H9 (cell line): ENCODE measurements at regions not wholly inside any gene's neighbourhood (a gene's known extent, or its start where the extent isn't known, plus 50 kb on each side); places are given as distances from the start of the nearest gene placed in this dataset.

Experiments used
- DNase-seq: peaks from one replicate; pipeline ENCODE4 v3.0.0-alpha.2; 2017
- H2AFZ ChIP-seq: one replicate; pipeline ENCODE4 v1.6.1; 2013; ENCODE audit warnings: mild to moderate bottlenecking, low read length, control low read depth, moderate library complexity
- H2AK5ac ChIP-seq: 2 replicates; pipeline ENCODE4 v1.6.1; 2013; ENCODE audit warnings: low read length, control low read depth, mixed read lengths; ENCODE audit not compliant: insufficient read length
- H2BK120ac ChIP-seq: one replicate; pipeline ENCODE4 v1.6.1; 2013; ENCODE audit warnings: low read depth, mild to moderate bottlenecking, low read length, control low read depth, inconsistent platforms; ENCODE audit not compliant: poor library complexity, severe bottlenecking
- H2BK12ac ChIP-seq: 2 replicates; pipeline ENCODE4 v1.6.1; 2013; ENCODE audit warnings: low read length, control low read depth, mixed read lengths, low read depth; ENCODE audit not compliant: insufficient read length
- H2BK15ac ChIP-seq: 2 replicates; pipeline ENCODE4 v1.6.1; 2013; ENCODE audit warnings: low read depth, low read length, control low read depth
- H2BK20ac ChIP-seq: one replicate; pipeline ENCODE4 v1.6.1; 2013; ENCODE audit warnings: low read depth, mild to moderate bottlenecking, low read length, control low read depth, inconsistent platforms; ENCODE audit not compliant: poor library complexity, severe bottlenecking
- H2BK5ac ChIP-seq: 2 replicates; pipeline ENCODE4 v1.6.1; 2013; ENCODE audit warnings: low read length, control low read depth, mixed read lengths; ENCODE audit not compliant: insufficient read length
- H3K14ac ChIP-seq: 2 replicates; pipeline ENCODE4 v1.6.1; 2013; ENCODE audit warnings: low read length, control low read depth; ENCODE audit not compliant: insufficient read depth
- H3K18ac ChIP-seq: 2 replicates; pipeline ENCODE4 v1.6.1; 2013; ENCODE audit warnings: low read depth, mild to moderate bottlenecking, mixed read lengths, low read length, control low read depth; ENCODE audit not compliant: insufficient read length
- H3K23ac ChIP-seq: 2 replicates; pipeline ENCODE4 v1.6.1; 2013; ENCODE audit warnings: low read length, control low read depth, mixed read lengths, low read depth; ENCODE audit not compliant: insufficient read length
- H3K23me2 ChIP-seq: 2 replicates; pipeline ENCODE4 v1.6.1; 2013; ENCODE audit warnings: low read depth, mild to moderate bottlenecking, mixed read lengths, low read length, control low read depth; ENCODE audit not compliant: insufficient read length, poor library complexity, severe bottlenecking
- H3K27ac ChIP-seq: 2 replicates; pipeline ENCODE4 v1.5.1; 2013; ENCODE audit warnings: low read length, control low read depth, mixed read lengths, low read depth; ENCODE audit not compliant: insufficient read length
- H3K27me3 ChIP-seq: 2 replicates; pipeline ENCODE4 v1.6.1; 2013; ENCODE audit warnings: low read length, control low read depth, inconsistent platforms; ENCODE audit not compliant: insufficient read depth
- H3K4ac ChIP-seq: 2 replicates; pipeline ENCODE4 v1.6.1; 2013; ENCODE audit warnings: low read depth, mild to moderate bottlenecking, control low read depth, inconsistent platforms, low read length, moderate library complexity
- H3K4me1 ChIP-seq: 2 replicates; pipeline ENCODE4 v1.6.1; 2013; ENCODE audit warnings: low read length, control low read depth, inconsistent platforms; ENCODE audit not compliant: insufficient read depth
- H3K4me2 ChIP-seq: 2 replicates; pipeline ENCODE4 v1.6.1; 2013; ENCODE audit warnings: low read length, control low read depth, mixed read lengths; ENCODE audit not compliant: insufficient read length, insufficient read depth
- H3K56ac ChIP-seq: 2 replicates; pipeline ENCODE4 v1.6.1; 2013; ENCODE audit warnings: low read depth, mild to moderate bottlenecking, mixed read lengths, low read length, control low read depth; ENCODE audit not compliant: insufficient read length
- H3K79me1 ChIP-seq: 2 replicates; pipeline ENCODE4 v1.6.1; 2013; ENCODE audit warnings: low read depth, mild to moderate bottlenecking, moderate library complexity, low read length, control low read depth, inconsistent platforms; ENCODE audit not compliant: insufficient read depth, poor library complexity, severe bottlenecking
- H3K79me2 ChIP-seq: 2 replicates; pipeline ENCODE4 v1.6.1; 2013; ENCODE audit warnings: low read length, control low read depth, inconsistent platforms; ENCODE audit not compliant: insufficient read depth
- H3K9ac ChIP-seq: 2 replicates; pipeline ENCODE4 v1.6.1; 2013; ENCODE audit warnings: low read length, control low read depth, mixed read lengths; ENCODE audit not compliant: insufficient read length; ENCODE audit errors: extremely low read depth
- H3K9me3 ChIP-seq: one replicate; pipeline ENCODE4 v1.6.1; 2013; ENCODE audit warnings: low read depth, low read length, inconsistent platforms; ENCODE audit not compliant: control insufficient read depth
- H3T11ph ChIP-seq: one replicate; pipeline ENCODE4 v1.6.1; 2013; ENCODE audit warnings: mild to moderate bottlenecking, low read length, control low read depth, inconsistent platforms
- H4K20me1 ChIP-seq: one replicate; pipeline ENCODE4 v1.6.1; 2013; ENCODE audit not compliant: control insufficient read depth, insufficient read length, insufficient read depth
- H4K5ac ChIP-seq: 2 replicates; pipeline ENCODE4 v1.6.1; 2013; ENCODE audit warnings: low read depth, mild to moderate bottlenecking, mixed read lengths, low read length, control low read depth; ENCODE audit not compliant: insufficient read length
- H4K8ac ChIP-seq: replicated peaks from 2 replicates; pipeline ENCODE4 v1.6.1; 2013; ENCODE audit warnings: low read length, control low read depth, mixed read lengths, low read depth; ENCODE audit not compliant: insufficient read length
- H4K91ac ChIP-seq: 2 replicates; pipeline ENCODE4 v1.6.1; 2013; ENCODE audit warnings: low read depth, mild to moderate bottlenecking, moderate library complexity, mixed read lengths, low read length, control low read depth; ENCODE audit not compliant: insufficient read length
- H3K27ac Mint-ChIP-seq, 3 experiments: 2 replicates in 2 of 3; 3 replicates in 1 of 3; pipeline ENCODE4 v1.8.0; 2020 to 2021; ENCODE audit warnings: mixed read lengths in 3 of 3, mild to moderate bottlenecking in 1 of 3, moderate library complexity in 1 of 3
- H3K27me3 Mint-ChIP-seq: 2 replicates; pipeline ENCODE4 v1.8.0; 2021; ENCODE audit warnings: low read depth, mild to moderate bottlenecking, moderate library complexity, mixed read lengths
- H3K36me3 Mint-ChIP-seq, 3 experiments: 2 replicates in 2 of 3; 3 replicates in 1 of 3; pipeline ENCODE4 v1.8.0; 2020 to 2021; ENCODE audit warnings: low read depth in 3 of 3, mixed read lengths in 3 of 3; ENCODE audit not compliant: insufficient read depth in 1 of 3
- H3K4me1 Mint-ChIP-seq, 2 experiments: 2 replicates each; pipeline ENCODE4 v1.8.0; 2020; ENCODE audit warnings: mixed read lengths in 2 of 2
- H3K4me3 Mint-ChIP-seq, 2 experiments: 2 replicates in 1 of 2; 3 replicates in 1 of 2; pipeline ENCODE4 v1.8.0; 2020 to 2021; ENCODE audit warnings: mild to moderate bottlenecking in 2 of 2, mixed read lengths in 2 of 2, moderate library complexity in 1 of 2
- H3K9me3 Mint-ChIP-seq, 2 experiments: 2 replicates in 1 of 2; 3 replicates in 1 of 2; pipeline ENCODE4 v1.8.0; 2020; ENCODE audit warnings: mild to moderate bottlenecking in 2 of 2, mixed read lengths in 2 of 2, moderate library complexity in 1 of 2
- CTCF ChIP-seq: fragments of 200-600 bp; sonication (generic); conservative IDR thresholded peaks from 3 replicates; pipeline ENCODE4 v1.8.0; 2021; ENCODE audit warnings: antibody characterized with exemption, mild to moderate bottlenecking

- no peak overlapping the region for H3K14ac ChIP-seq
- no peak overlapping the region for H2BK120ac ChIP-seq
- H3K4me1 ChIP-seq: no peaks in the 10 kb centered on the region
- no peak overlapping the region for H3K27ac ChIP-seq
- no peak overlapping the region for H2AFZ ChIP-seq
- H3K4me1 Mint-ChIP-seq: peaks cover 10 to 12% of the 10 kb centered on the region in 2 experiments
- no peak overlapping the region for H2AK5ac ChIP-seq
- no peaks in the 10 kb centered on the region for H3K9me3 ChIP-seq
- H3K56ac ChIP-seq: no peak overlapping the region
- H3K23me2 ChIP-seq: no peaks in the 10 kb centered on the region
- no peaks in the 10 kb centered on the region for H3K79me2 ChIP-seq
- H3K27me3 ChIP-seq: no peaks in the 10 kb centered on the region
- H3K4me2 ChIP-seq: no peak overlapping the region
- H2BK20ac ChIP-seq: no peak overlapping the region
- no peaks in the 10 kb centered on the region for H3K9me3 Mint-ChIP-seq
- no peak overlapping the region for H4K8ac ChIP-seq
- H3K4ac ChIP-seq: no peak overlapping the region
- H3K4me3 Mint-ChIP-seq: no peak overlapping the region
- no peak overlapping the region for H2BK5ac ChIP-seq
- H3K27ac Mint-ChIP-seq: no peak overlapping the region
- H3K18ac ChIP-seq: no peak overlapping the region
- H3K27me3 Mint-ChIP-seq: no peaks in the 10 kb centered on the region
- no peaks in the 10 kb centered on the region for H3K36me3 Mint-ChIP-seq
- H3K79me1 ChIP-seq: no peaks in the 10 kb centered on the region
- H4K5ac ChIP-seq: no peak overlapping the region
- no peak overlapping the region for H3K9ac ChIP-seq
- H4K91ac ChIP-seq: no peak overlapping the region
- no peak for TF ChIP-seq CTCF
- no peak overlapping the region for H3K23ac ChIP-seq
- no peak for DNase-seq
- H4K20me1 ChIP-seq: no peaks in the 10 kb centered on the region
- H2BK15ac ChIP-seq: no peak overlapping the region
- H3T11ph ChIP-seq: no peak overlapping the region
- H2BK12ac ChIP-seq: no peak overlapping the region
Measured at GRCh38 chr5:74493411-74493810, 147.1 kb downstream of the ENC1 start.
